DMS153 (cell line): ENCODE measurements at regions not wholly inside any gene's neighbourhood (a gene's known extent, or its start where the extent isn't known, plus 50 kb on each side); places are given as distances from the start of the nearest gene placed in this dataset.
"Not testable (repeated sequence)": the region's sequence is repeated elsewhere in the genome, so short reads cannot be mapped to it uniquely, and the experiment has no call there.

Experiments used
- DNase-seq: peaks from one replicate; lab custom pipeline; 2025; lab: John Stamatoyannopoulos, UW

DNA sequence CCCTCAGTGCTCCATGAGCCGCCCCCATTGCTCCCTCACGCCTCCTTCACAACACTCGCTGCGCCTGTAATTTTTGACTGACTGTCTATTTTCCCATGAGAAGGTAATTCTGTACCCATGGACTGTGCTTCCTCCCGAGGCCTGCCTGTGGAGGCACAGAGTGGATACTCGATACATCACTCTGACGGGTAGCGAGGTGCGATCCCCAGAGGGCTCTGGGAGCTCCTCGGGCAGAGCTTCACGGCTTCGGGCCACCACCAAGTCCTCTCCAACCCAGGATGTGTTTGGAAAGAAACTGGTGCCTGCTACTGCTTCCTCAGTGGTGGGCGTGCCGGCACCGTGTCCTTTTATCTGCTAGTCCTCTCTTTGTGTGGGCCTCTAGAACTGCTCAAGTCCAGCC, 108.6 kb upstream of the DLG1 start:
- no peak for DNase-seq

DNA sequence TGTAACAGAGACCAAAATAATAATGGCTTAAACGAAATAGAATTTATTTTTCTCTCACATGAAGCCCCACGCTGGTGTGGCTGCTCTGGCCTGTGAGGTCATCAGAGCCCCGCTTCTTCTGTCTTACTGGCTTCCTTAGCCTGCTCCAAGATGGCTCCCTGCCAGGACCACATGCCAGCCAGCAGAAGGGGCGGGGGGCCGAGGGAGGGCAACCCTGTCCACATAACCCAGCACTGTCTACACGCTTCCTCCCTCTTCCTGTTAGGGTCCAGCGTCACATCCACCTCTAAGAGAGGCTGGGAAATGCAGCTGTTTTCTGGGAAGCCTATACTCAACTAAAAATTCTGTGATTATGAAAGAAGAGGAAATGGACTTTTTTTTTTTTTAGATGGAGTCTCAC, 107.9 kb upstream of the DLG1 start:
- no peak for DNase-seq

DNA sequence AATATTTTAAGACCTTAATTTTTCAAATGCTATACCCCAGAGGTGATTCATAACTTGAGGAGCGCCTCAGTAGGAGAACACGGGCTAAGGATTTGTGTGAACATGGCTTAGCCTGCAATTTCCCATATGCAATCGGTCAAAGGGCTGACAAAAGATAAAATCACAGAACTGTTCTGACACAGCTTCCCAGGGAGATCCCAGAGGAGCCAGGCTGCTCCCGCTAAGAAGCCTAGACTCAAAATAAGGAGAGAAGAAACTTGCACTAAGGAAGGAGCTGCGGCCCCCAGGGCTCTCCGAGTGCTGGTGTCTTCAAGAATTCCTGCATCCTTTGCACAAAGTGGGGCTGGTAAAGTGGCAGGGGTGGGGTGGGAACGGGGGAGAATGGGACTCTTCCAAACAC, 106.3 kb upstream of the DLG1 start:
- DNase-seq: no peak

DNA sequence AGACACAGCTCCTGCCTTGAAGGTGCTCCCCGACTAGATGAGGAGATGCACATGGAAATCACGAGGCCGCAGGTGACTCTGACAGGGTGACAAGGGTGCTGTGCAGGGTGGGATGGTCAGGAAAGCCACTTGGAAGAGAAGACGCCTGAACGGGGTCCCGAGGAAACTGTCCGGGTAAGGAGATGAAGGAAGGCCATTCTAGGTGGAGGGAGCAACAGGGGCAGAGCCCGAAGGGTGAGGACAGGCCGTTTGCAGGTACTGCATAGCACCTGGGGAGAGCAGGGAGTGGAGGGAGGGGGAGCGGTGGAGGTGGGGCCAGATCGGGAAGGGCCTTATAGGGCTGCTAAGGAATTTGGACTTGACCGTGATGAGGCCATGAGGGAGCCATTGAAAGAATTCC, 105.6 kb upstream of the DLG1 start:
- DNase-seq: no peak

DNA sequence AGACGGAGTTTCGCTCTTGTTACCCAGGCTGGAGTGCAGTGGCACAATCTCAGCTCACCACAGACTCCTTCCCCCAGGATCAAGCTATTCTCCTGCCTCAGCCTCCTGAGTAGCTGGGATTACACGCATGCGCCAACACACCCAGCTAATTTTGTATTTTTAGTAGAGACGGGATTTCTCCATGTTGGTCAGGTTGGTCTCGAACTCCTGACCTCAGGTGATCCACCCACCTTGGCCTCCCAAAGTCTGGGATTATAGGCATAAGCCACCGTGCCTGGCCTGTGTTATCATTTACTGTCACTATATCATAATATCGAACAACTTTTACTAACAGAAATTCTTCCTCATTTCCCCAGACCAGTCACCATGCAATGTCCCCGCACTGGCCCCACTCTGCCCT, 104.0 kb upstream of the DLG1 start:
- DNase-seq: not testable (repeated sequence)

DNA sequence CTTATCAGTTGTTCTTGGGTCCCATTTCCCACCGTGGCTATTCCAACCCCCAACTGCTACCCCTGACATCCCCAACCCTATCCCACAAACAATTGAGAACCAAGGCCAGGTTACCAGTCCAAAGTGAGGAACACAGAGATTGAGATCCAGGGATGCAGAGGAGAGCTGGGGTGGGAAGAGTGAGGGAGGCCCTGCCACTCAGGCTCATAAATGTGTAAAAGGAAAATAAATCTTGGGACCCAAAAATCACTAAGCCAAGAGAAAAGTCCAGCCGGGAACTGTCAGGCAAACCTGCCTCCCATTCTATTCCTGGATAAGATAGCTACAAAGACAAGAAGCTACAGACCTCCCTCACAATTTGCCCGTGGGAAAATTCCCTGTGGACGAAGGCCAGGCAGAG, 101.1 kb upstream of the DLG1 start:
- DNase-seq: no peak

DNA sequence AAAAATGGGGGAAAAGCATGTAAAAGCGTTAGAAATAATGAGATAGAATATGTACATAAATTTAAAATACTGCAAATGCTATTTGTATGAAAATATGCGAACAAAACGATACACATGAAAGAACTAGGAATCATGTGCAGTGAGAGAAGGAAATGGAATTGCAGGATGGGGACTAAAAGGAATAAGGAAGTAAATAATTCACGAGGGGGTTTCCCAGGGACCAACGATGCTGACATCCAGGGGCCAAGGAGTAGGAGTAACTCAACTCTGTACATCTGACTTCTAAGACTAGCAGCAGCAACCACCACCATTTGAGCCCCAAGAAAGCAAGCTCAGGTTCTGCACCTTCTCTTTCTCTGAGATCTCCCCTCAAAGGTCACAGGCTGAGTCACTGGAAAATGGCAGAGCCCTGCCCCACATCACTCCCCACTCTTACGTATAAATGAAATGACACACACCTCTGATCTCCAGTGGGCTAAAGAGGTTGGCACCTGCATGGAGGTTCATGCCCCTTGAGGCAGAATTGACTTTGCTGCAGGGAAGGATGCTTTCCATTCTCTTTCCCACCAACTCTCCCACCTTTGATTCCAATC, 100.0 kb upstream of the DLG1 start:
- DNase-seq: no peak

DNA sequence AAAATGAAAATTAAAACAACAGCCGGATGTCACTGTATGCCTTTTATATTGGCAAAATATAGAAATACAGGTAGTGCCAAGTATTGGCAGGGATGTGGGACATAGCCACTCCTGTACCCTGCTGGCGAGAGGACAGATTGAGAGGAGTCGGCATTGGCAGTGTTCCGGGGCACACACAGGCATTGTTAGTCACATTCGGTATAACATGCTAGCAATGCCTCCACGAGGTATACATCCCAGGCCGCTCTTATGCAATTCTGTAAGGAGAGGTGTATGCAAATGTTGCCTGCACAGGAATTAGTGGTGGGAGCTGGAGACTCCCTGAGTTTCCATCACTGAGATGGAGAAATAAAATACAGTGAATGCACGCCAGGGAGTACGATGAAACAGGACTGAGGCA, 99.4 kb upstream of the DLG1 start:
- no peak for DNase-seq

DNA sequence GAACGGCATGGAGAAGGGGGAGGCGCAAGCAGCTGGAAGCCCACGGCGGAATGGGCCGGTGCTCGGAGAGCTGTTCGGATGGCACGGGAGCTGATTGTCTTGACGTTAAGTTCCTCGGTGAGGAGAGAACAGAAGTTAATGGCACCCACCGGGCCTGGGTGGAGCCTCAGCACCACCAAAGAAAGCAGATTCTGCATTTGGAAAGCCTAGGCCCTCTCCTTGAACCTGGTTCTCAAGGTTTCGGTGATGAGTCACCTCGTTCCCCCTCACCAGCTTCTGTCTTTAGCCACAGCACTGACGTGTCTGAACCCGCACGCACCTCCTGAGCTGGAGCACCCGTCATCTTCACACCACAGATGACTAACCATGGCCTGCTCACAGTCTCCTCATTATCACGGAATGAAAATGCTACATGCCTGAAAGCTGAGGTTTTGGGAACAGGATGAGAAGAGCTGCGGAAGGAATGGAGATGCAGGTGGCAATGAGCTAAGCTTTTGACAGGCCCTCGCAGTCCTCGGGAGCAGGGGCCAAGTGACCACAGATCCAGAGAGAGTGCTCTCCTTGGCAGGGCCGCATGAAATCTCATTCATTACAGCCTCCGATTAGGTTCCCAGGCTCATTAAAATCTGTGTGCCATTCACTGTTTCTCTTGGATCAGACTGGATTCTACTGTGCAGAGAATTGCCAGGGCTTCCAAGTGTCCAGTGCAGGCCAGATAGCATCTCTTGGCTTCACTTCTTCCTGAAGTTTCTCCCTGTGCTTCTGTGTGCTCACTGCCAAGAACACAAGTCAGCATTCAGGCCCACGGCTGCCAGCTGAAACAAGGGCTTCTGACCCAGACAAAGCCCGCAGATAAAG, 96.3 kb upstream of the DLG1 start:
- no peak for DNase-seq

DNA sequence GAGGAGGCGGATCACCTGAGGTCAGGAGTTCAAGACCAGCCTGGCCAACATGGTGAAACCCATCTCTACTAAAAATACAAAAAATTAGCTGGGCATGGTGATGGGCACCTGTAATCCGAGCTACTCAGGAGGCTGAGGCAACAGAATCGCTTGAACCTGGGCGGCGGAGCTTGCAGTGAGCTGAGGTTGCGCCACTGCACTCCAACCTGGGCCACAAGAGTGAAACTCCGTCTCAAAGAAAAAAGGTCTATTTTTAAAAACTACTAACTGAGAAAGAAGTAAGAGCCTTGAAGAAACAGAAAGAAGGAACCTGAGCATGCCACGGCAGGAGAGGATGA, 95.7 kb upstream of the DLG1 start:
- DNase-seq: not testable (repeated sequence)

DNA sequence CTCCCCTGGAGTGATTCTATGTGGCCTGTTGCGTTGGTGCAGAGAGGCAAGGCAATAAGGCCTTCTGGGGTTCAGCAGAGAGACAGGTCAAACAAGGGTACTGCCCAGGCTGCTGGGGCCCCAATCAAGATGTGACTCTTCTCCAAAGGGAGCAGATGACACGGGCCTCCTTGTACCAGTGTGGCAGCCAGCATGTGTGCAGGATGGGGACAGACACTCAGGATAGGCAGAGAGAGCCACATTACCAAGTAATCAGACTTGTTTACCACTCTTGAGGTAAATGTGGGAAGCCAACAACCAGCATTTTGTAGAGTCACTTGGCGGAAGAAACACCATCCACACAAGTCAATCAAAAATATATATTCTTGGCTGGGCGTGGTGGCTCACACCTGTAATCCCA, 95.3 kb upstream of the DLG1 start:
- DNase-seq: no peak

DNA sequence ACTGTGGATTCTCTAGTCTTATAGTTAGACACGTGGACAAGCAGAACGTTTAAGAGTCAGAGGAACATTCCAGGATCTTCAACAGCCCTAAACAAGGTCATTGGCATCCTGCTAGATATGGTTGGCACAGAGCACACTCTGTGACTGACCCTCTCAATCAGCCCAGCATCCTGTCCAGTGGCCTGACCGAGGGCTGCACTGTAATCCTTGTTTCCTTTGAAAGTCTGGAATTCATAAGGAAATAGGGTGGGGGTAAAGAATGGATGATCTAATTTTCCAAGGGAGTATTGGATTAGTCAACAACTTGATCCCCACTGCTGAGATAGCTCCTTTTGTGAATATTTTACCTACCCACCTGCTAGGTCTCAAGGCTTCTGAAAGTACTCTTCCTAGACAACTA, 94.5 kb upstream of the DLG1 start:
- no peak for DNase-seq

DNA sequence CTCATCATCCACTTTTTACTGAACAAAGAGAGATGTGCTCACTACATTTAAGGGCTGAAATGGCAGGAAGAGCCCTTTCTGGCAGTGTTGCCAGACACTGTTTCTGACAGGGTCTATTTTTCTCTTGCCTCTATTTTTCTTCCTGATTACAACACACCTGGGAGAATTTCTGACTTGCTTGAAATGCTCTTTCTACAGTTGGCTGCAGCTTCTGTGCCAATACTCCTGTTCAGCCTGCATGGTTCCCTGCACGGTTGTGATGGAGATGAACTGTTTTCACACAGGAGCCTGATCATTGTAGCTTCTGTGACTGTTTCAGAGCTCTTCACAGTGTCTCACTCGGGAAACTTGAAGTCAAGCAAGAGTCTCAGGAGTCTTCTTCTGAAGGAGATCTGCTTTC, 83.0 kb upstream of the DLG1 start:
- no peak for DNase-seq

DNA sequence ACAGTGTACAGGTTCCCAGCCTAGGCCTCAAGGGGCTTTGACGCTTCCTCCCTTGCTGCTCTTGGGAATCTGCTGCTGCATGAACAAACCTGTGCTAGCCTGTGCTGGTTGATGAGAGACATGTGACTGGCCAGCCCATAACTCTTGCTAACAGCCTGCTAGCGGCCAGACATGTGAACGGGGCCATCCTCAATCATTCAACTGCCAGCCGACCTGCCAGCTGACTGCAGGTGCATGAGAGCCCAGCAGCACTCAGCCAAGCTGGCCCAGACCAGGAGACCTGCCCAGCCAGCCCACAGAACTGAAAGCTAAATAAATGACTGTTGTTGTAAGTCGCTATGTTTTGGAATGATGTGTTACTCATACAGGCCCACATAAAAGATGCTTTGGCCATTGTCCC, 82.4 kb upstream of the DLG1 start:
- DNase-seq: peak; percentile 21

DNA sequence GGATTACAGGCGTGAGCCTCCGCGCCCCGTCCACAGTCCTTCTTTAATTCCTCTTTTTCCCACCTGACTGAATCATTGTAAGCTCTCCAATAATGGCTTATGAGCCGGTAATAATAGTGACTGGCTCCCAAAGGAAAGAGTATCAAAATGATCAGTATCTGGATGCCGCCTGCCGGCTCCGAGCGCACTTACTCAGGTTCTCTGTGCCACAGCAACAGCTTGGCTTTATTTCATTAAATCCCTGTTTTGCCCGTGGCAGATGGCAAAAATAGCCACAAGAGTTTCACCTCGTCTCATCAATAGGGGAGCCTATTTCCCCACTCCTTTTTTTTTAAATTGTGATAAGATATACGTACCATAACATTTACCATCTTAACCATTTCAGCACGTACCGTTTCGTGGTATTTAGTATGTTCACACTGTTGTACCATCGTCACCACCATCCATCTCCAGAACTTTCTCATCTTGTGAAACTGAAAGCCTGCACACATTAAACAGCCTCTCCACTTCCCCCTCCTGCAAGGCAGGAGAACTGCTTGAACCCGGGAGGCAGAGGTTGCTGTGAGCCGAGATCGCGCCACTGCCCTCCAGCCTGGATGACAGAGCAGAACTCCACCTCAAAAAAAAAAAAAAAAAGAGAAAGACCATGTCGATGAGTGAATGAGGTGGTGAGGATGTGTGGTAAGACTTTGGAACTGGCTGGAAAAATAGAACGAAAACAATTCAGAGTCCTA, 80.7 kb upstream of the DLG1 start:
- no peak for DNase-seq

DNA sequence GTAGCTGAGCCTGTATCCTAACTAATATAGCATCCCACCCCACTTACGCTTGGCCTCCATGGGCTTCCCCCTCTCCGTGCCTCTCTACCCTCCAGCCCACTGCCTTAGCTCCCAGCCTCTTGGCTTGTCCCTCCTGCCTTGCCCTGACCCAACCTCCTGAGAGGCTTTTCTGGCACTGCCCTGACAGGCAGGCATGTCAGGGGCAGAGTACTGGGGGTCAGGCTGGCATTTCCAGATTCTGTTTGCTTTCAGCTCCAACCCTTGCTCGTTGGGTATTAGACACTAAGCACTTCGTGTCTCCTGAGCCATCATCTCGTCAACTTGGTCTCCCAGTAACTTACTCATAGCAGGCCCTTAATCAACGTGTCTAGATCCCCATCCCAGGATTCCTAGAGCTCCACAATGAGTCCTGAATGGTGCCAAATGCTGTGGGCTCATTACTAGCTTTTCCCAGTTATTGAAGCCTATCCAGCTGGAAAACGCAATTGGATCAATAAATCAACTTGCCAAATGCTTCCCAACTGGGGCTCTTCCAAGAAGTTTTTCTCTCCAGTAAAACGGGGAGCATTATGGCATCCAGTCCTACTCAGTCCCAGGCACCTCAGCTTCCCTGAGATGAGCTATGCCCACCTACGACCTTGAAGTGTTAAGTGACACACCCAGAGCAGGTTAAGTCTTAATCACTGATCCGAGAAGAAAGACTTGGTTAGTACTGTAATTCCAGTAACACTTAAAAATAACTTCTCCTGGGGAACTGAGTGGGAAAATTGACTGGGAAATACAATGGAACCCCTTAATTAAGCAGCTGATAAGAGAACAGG, 78.5 kb upstream of the DLG1 start:
- no peak for DNase-seq

DNA sequence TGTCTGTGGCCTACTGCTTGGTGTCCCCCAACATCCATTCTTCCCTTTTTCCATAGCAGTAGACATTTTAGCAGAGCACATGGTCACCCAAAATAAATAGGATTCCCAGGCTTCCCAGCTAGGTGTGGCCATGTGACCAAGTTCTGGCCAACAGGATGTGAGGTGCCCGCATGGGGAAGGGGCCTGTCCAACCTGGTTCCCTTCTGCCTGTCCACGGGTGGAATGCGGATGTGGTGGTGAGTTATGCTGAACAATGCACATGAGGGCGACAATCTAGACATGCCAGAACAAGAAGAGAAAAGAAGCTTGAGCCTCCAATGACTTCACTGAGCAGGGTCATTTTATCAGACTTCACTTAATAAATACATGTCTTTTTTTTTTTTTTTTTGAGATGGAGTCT, 77.6 kb upstream of the DLG1 start:
- no peak for DNase-seq

DNA sequence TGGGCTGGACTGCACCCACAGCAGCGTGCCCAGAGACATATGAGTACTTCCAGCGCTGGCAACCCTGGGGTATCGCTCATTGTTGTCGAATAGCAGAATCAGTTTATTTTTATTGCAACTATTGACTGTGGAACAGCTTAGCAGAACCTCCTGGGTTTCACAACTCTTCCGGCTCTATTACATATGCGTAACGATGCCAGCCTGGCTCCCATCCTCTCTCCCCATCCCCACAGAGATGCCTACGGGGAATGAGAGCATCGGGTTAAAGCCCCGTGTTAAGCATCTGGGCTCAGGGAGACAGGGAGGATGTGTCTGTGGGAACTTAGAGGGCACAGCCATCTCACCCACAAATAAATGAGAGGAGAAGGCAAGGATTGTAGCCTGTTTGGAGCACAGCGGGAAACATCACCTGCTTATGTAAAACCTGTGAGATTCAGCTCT, 76.6 kb upstream of the DLG1 start:
- DNase-seq: no peak

DNA sequence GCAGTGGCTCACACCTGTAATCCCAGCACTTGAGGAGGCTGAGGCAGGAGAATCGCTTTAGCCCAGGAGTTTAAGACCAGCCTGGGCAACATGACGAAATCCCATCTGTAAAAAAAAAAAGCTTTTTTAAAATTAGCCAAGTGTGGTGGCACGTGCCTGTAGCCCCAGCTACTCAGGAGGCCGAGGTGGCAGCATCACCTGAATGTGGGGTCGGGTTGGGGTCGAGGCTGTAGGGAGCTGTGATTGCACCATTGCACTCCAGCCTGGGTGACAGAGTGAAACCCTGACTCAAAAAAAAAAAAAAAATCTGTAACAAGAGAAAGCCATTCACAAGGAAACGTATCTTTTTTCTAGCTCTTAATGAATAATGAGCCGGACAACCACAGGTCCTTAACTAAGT, 74.7 kb upstream of the DLG1 start:
- no peak for DNase-seq

DNA sequence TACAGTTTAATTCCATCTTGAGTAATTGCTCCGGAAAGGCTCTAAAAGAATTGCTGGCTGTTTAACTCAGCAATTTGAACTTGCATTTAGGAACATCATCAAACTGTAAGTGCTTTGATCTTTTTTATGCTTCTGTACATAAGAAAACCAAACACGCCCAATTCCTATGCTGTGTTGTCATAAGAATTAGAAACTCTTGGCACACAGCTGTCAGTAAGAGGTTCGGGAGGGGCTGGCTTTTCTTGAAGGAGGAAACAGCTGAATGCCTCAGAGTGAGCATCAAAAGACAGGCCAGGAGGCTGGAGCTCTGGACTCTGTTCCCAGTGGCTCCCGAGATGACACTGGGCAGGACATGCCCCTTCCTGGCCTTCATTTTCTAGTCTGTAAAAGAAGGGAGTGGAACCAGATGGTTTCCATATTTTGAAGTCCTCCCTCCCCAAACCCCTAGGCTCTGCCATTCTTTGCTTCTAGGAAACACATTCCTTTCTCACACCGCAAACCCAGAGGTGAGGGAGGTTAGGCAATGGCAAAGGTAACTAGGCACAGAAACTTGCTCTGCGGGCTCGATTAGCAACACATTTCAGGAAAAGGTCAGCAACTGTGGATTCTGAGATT, 73.7 kb upstream of the DLG1 start:
- no peak for DNase-seq

DNA sequence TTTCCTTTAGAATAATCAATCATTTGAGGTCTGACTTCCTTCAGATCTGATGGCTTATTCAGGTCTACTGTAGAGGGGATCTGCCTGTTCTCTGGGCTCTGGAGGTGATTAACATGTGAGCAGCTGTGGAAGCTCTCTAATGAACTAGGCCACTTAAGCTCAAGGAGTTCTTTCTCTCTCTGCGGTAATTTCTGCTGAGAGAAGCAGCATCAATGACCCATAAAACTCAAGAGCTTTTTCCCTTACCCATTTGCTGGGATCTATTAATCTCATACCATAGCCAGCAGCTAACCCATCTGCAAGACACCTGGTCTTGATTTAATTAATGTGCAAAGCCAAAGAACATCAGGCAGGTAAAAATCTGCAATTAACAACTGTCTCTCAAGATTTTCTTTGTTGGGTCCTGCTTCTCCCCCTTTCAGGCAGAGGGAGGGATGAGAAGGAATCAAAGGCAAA, 73.2 kb upstream of the DLG1 start:
- peak; percentile 86 for DNase-seq

DNA sequence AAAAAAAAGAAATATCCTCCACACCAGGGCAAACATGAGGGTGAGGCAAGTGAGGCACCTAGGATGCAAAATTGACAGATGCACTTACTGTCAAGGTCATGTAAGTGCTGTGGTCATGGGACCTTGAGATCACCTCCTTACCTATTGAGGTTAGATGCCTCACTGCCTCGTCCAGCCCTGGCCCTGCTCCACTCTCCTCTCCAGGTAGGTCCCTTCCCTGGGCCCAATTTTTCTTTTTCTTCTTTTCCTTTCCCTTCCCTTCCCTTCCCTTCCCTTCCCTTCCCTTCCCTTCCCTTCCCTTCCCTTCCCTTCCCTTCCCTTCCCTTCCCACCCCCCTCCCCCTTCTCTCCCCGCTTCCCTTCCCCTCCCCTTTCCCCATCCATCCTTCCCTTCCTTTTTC, 71.1 kb upstream of the DLG1 start:
- DNase-seq: no peak
